ENCODE measurements at regions not wholly inside any gene's neighbourhood (a gene's known extent, or its start where the extent isn't known, plus 50 kb on each side); places are given as distances from the start of the nearest gene placed in this dataset.

DNA sequence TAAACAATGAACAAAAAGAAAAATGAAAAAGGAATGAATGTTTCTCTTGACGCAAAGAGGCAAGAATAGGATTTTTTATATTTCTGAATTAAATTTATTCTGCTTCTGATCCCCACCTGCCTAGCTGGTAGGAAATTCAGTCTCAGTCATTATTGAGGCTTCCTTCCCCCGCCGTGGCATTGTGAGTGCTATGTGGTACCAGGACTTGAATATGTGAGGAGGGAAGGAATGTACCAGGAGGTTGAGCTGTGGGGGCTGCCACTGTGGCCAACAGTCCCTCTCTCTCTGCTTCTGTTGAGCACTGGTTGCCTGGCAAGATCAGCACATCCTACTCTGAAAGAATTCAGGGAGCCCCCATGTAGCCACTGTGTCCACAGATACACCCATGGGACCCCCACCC, 368.1 kb upstream of the JARID2 start:
- TF ChIP-seq, protein P1, sequence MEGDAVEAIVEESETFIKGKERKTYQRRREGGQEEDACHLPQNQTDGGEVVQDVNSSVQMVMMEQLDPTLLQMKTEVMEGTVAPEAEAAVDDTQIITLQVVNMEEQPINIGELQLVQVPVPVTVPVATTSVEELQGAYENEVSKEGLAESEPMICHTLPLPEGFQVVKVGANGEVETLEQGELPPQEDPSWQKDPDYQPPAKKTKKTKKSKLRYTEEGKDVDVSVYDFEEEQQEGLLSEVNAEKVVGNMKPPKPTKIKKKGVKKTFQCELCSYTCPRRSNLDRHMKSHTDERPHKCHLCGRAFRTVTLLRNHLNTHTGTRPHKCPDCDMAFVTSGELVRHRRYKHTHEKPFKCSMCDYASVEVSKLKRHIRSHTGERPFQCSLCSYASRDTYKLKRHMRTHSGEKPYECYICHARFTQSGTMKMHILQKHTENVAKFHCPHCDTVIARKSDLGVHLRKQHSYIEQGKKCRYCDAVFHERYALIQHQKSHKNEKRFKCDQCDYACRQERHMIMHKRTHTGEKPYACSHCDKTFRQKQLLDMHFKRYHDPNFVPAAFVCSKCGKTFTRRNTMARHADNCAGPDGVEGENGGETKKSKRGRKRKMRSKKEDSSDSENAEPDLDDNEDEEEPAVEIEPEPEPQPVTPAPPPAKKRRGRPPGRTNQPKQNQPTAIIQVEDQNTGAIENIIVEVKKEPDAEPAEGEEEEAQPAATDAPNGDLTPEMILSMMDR (conservative IDR thresholded peaks at IDR 0.05; ENCODE audit: low read length) = no peak
- no peak for TF ChIP-seq EZH2phosphoT487 (IDR thresholded peaks at IDR 0.05; ENCODE audit: borderline replicate concordance, low read depth, low read length)
